Stimulated activated CD8-positive, alpha-beta memory T cell treated with anti-CD3 and anti-CD28 coated beads, Interleukin-4, amount 100 ng/mL, for 4 hours (primary cell): ENCODE measurements at regions not wholly inside any gene's neighbourhood (a gene's known extent, or its start where the extent isn't known, plus 50 kb on each side); places are given as distances from the start of the nearest gene placed in this dataset.

ENCODE experiments used
- DNase-seq, 2 donors: peaks; one replicate each; pipeline ENCODE4 v3.0.0-alpha.2; 2020; ENCODE audit warnings: low read depth in 2 of 2, low spot score in 1 of 2

- no peak for DNase-seq
Observed at GRCh38 chr19:32189956-32190706, 155.3 kb upstream of the ZNF507 start.

- DNase-seq, result no peak
Observed at GRCh38 chr19:32191921-32192320, 153.5 kb upstream of the ZNF507 start.

GRCh38 chr19:32195706-32196610 lies 149.5 kb upstream of the ZNF507 start:
- DNase-seq, result no peak

- no peak for DNase-seq
Observed at GRCh38 chr19:32196690-32197420, 148.6 kb upstream of the ZNF507 start.

GRCh38 chr19:32197896-32198882 lies 147.2 kb upstream of the ZNF507 start:
- no peak for DNase-seq

- no peak for DNase-seq
Observed at GRCh38 chr19:32199501-32200040, 145.8 kb upstream of the ZNF507 start.

- no peak for DNase-seq
Observed at GRCh38 chr19:32200312-32201038, 144.9 kb upstream of the ZNF507 start.

- no peak for DNase-seq
Observed at GRCh38 chr19:32201211-32201610, 144.2 kb upstream of the ZNF507 start.

GRCh38 chr19:32201636-32202051 lies 143.8 kb upstream of the ZNF507 start:
- DNase-seq, result no peak

GRCh38 chr19:32202244-32202643 lies 143.2 kb upstream of the ZNF507 start:
- DNase-seq, result no peak

GRCh38 chr19:32203161-32203560 lies 142.2 kb upstream of the ZNF507 start:
- DNase-seq, result no peak

- DNase-seq, result no peak
Observed at GRCh38 chr19:32206065-32206464, 139.3 kb upstream of the ZNF507 start.

GRCh38 chr19:32208060-32208459 lies 137.3 kb upstream of the ZNF507 start:
- DNase-seq, result no peak

- DNase-seq, result no peak
Observed at GRCh38 chr19:32219392-32219791, 126.0 kb upstream of the ZNF507 start.

GRCh38 chr19:32219881-32220472 lies 125.4 kb upstream of the ZNF507 start:
- DNase-seq, result no peak

- DNase-seq, result no peak
Observed at GRCh38 chr19:32220951-32221350, 124.5 kb upstream of the ZNF507 start.

GRCh38 chr19:32222556-32222955 lies 122.9 kb upstream of the ZNF507 start:
- no peak for DNase-seq

GRCh38 chr19:32223106-32223505 lies 122.3 kb upstream of the ZNF507 start:
- no peak for DNase-seq
